Endothelial cell (in vitro differentiated cells): ENCODE measurements at regions not wholly inside any gene's neighbourhood (a gene's known extent, or its start where the extent isn't known, plus 50 kb on each side); places are given as distances from the start of the nearest gene placed in this dataset.
A peak's percentile ranks its signal among the peaks of the same experiment; 100 is the strongest.

Experiments
- DNase-seq: peaks from one replicate; pipeline ENCODE4 v3.0.0; 2021; ENCODE audit warnings: low spot score
- H3K27ac Mint-ChIP-seq: one replicate; pipeline ENCODE4 v1.8.0; 2021; ENCODE audit warnings: mixed read lengths, inconsistent platforms; ENCODE audit not compliant: unreplicated experiment
- H3K27me3 Mint-ChIP-seq: one replicate; pipeline ENCODE4 v1.8.0; 2021; ENCODE audit warnings: mild to moderate bottlenecking, moderate library complexity, mixed read lengths, inconsistent platforms; ENCODE audit not compliant: unreplicated experiment
- H3K36me3 Mint-ChIP-seq: one replicate; pipeline ENCODE4 v1.8.0; 2021; ENCODE audit warnings: mild to moderate bottlenecking, low read depth, mixed read lengths, inconsistent platforms; ENCODE audit not compliant: unreplicated experiment
- H3K4me1 Mint-ChIP-seq: one replicate; pipeline ENCODE4 v1.8.0; 2021; ENCODE audit warnings: mild to moderate bottlenecking, mixed read lengths, inconsistent platforms; ENCODE audit not compliant: unreplicated experiment
- H3K4me3 Mint-ChIP-seq: one replicate; pipeline ENCODE4 v1.8.0; 2021; ENCODE audit warnings: mild to moderate bottlenecking, mixed read lengths, inconsistent platforms; ENCODE audit not compliant: unreplicated experiment
- H3K9me3 Mint-ChIP-seq: one replicate; pipeline ENCODE4 v1.8.0; 2021; ENCODE audit warnings: mixed read lengths, inconsistent platforms; ENCODE audit not compliant: unreplicated experiment
- CTCF ChIP-seq: fragments of 200-600 bp; sonication (generic); IDR thresholded peaks from one replicate; pipeline ENCODE4 v1.5.0; 2021; ENCODE audit warnings: antibody characterized with exemption; ENCODE audit not compliant: unreplicated experiment

- H3K27ac Mint-ChIP-seq, result no peak overlapping the region
- H3K9me3 Mint-ChIP-seq, result no peaks in the 10 kb centered on the region
- no peaks in the 10 kb centered on the region for H3K36me3 Mint-ChIP-seq
- no peak for DNase-seq
- H3K4me1 Mint-ChIP-seq, result no peaks in the 10 kb centered on the region
- no peak for TF ChIP-seq CTCF
- no peak overlapping the region for H3K4me3 Mint-ChIP-seq
- no peaks in the 10 kb centered on the region for H3K27me3 Mint-ChIP-seq
Observed at GRCh38 chr12:44961887-44962286, 85.8 kb upstream of the NELL2 start.

- no peak overlapping the region for H3K4me3 Mint-ChIP-seq
- H3K27me3 Mint-ChIP-seq, result no peaks in the 10 kb centered on the region
- DNase-seq, result peak; percentile 15
- peak; percentile 31 for TF ChIP-seq CTCF
- no peaks in the 10 kb centered on the region for H3K36me3 Mint-ChIP-seq
- H3K27ac Mint-ChIP-seq, result no peak overlapping the region
- no peaks in the 10 kb centered on the region for H3K4me1 Mint-ChIP-seq
- no peaks in the 10 kb centered on the region for H3K9me3 Mint-ChIP-seq
Observed at GRCh38 chr12:44960856-44961255, 84.7 kb upstream of the NELL2 start.

GRCh38 chr12:44960423-44960822, 84.3 kb upstream of the NELL2 start:
- no peak overlapping the region for H3K27ac Mint-ChIP-seq
- no peak for TF ChIP-seq CTCF
- no peak overlapping the region for H3K4me3 Mint-ChIP-seq
- no peak for DNase-seq
- no peaks in the 10 kb centered on the region for H3K9me3 Mint-ChIP-seq
- no peaks in the 10 kb centered on the region for H3K4me1 Mint-ChIP-seq
- H3K36me3 Mint-ChIP-seq, result no peaks in the 10 kb centered on the region
- H3K27me3 Mint-ChIP-seq, result no peaks in the 10 kb centered on the region

- Mint-ChIP-seq H3K27ac (no peak overlapping the region), H3K4me3 (no peak overlapping the region), H3K36me3 (no peaks in the 10 kb centered on the region), H3K4me1 (no peaks in the 10 kb centered on the region), H3K9me3 (no peaks in the 10 kb centered on the region), H3K27me3 (no peaks in the 10 kb centered on the region)
- no peak for DNase-seq
- TF ChIP-seq CTCF, result no peak
Observed at GRCh38 chr12:44947163-44947562, 71.0 kb upstream of the NELL2 start.

- Mint-ChIP-seq H3K36me3 (no peaks in the 10 kb centered on the region), H3K27me3 (no peaks in the 10 kb centered on the region), H3K4me1 (no peaks in the 10 kb centered on the region), H3K27ac (no peak overlapping the region), H3K9me3 (no peaks in the 10 kb centered on the region), H3K4me3 (no peak overlapping the region)
- TF ChIP-seq CTCF, result no peak
- DNase-seq, result no peak
Observed at GRCh38 chr12:44942714-44943113, 66.6 kb upstream of the NELL2 start.
